Activated CD8-positive, alpha-beta T cell treated with anti-CD3 and anti-CD28 coated beads, Interleukin-2, amount 10 ng/mL, durations not matched to agents 7 days and 5 days (primary cell): ENCODE measurements at regions not wholly inside any gene's neighbourhood (a gene's known extent, or its start where the extent isn't known, plus 50 kb on each side); places are given as distances from the start of the nearest gene placed in this dataset.

Experiments used
- ATAC-seq: fragments of 150-1000 bp; cut with Tn5 transposase; one replicate; pipeline ENCODE4 v1.10.0; 2021; ENCODE audit warnings: moderate library complexity
- CTCF ChIA-PET: fragments of 350-600 bp; sonication (Branson Sonifier 250); formaldehyde crosslinking; loops from one replicate; lab custom pipeline; 2021; ENCODE audit warnings: antibody characterized with exemption; lab: Charles Lee
- POLR2A ChIA-PET: fragments of 350-600 bp; sonication (Branson Sonifier 250); formaldehyde crosslinking; loops from one replicate; lab custom pipeline; 2021; ENCODE audit warnings: antibody characterized with exemption; lab: Charles Lee
- DNase-seq: peaks from one replicate; pipeline ENCODE4 v3.0.0-alpha.2; 2020
- H3K27ac Mint-ChIP-seq: one replicate; pipeline ENCODE4 v1.8.0; 2021; ENCODE audit warnings: mild to moderate bottlenecking, mixed read lengths
- H3K27me3 Mint-ChIP-seq: one replicate; pipeline ENCODE4 v1.8.0; 2021; ENCODE audit warnings: low read depth, mixed read lengths
- H3K36me3 Mint-ChIP-seq: one replicate; pipeline ENCODE4 v1.8.0; 2021; ENCODE audit warnings: low read depth, mixed read lengths
- H3K4me1 Mint-ChIP-seq: one replicate; pipeline ENCODE4 v1.8.0; 2021; ENCODE audit warnings: low read depth, mixed read lengths
- H3K4me3 Mint-ChIP-seq: one replicate; pipeline ENCODE4 v1.8.0; 2021; ENCODE audit warnings: mild to moderate bottlenecking, mixed read lengths
- H3K9me3 Mint-ChIP-seq: one replicate; pipeline ENCODE4 v1.8.0; 2022; ENCODE audit warnings: mixed read lengths; ENCODE audit not compliant: insufficient read depth

DNA sequence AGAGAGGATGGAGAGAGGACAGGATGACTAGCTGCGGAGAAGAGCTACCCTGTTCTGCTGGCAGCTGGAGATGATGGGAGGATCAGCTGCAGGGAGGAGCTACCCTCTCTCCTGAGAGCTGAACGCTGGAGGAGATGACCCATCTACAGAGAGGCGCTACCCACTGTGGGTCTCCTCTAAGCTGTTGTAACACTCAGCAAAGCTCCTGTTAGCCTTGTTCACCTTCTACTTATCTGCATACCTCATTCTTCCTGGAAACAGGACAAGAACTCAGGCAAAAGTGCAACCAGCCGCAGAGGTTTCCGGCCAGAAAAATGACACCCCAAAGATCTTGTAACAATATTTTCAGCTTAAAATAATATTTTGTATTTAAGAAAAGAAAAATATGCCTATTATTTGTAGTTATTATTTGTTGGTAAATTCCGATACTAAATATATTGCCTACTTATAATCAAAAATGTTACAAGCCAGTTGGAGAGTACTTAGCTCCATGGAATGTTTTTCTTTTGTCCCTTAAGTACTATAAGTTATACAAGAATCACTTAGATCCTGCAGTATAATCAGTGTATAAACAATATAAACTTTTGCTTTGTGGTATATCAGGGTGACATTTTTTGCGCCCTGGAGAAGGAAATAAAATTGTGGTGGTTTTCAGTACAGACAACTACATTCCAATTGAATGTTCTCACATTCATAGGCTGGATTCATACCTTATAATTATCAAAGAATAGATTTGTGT is 1188.0 kb upstream of the CADM2 start:
- ATAC-seq (no peak), DNase-seq (no peak)
- Mint-ChIP-seq H3K27ac (no peak overlapping the region), H3K36me3 (no peaks in the 10 kb centered on the region), H3K27me3 (no peaks in the 10 kb centered on the region), H3K4me3 (no peak overlapping the region), H3K4me1 (no peaks in the 10 kb centered on the region), H3K9me3 (peaks cover 10% of the 10 kb centered on the region)
- POLR2A ChIA-PET = no interaction called here
- CTCF ChIA-PET = no interaction called here

DNA sequence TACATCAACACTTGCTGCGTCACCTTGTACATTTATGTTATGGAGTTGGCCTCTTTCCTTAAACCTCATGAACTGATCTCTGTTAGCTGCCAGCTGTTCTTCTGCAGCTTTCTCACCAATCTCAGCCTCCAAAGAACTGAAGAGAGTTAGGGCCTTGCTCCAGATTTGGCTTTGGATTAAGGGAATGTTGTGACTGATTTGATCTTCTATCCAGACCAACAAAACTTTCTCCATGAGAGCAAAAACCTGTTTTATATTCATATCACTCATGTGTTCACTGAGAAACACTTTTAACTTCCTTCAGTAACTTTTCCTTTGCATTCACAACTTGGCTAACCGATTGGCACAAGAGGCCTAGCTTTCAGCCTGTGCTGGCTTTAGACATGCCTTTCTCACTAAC is 1156.0 kb upstream of the CADM2 start:
- ATAC-seq (no peak), DNase-seq (no peak)
- POLR2A ChIA-PET = no interaction called here
- Mint-ChIP-seq H3K4me3 (no peak overlapping the region), H3K36me3 (no peaks in the 10 kb centered on the region), H3K9me3 (peaks cover 3% of the 10 kb centered on the region), H3K27ac (no peak overlapping the region), H3K4me1 (no peaks in the 10 kb centered on the region), H3K27me3 (no peaks in the 10 kb centered on the region)
- CTCF ChIA-PET = no interaction called here

DNA sequence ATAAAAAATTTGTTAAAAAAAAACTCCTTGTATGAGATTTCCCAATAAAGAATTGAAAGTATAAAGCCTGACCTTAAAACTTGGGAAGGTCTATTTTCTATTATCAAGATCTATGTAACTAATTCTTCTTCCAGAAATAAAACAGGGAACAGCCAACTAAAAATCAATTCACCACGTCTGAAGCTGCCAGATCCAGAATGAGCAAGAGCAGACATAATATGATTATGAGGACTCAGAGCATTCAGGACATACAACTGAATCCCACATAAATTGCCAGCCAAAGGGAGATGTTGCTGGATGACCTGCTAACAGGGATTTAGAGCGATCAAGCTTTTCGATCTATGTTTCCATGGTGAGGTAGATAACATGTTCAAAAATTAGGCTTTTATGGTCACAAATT is 1151.3 kb upstream of the CADM2 start:
- POLR2A ChIA-PET = no interaction called here
- ATAC-seq (no peak), DNase-seq (no peak)
- H3K4me3 Mint-ChIP-seq = no peak overlapping the region
- CTCF ChIA-PET = no interaction called here
- H3K4me1 Mint-ChIP-seq = no peaks in the 10 kb centered on the region
- H3K36me3 Mint-ChIP-seq = no peaks in the 10 kb centered on the region
- H3K27me3 Mint-ChIP-seq = no peaks in the 10 kb centered on the region
- no peak overlapping the region for H3K27ac Mint-ChIP-seq
- peaks cover 19% of the 10 kb centered on the region for H3K9me3 Mint-ChIP-seq

DNA sequence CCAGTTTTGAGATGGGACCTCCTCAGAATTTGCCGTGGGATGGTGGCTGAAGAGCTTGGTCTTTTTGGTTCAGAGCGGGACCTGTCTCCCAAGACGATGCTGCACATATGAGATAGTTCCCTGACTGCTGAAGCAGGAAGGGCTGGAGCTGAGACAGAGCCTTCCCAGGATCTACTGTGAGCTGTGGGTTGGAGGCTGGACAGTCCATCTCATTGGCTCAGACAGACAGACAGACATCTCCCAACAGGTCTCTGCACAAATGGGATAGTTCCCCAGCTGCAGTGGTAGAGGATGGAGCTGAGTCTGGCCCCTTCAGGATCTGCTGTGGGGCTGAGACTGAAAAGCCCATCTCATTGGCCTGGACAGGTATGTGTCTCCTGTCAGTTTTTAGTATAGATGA is 1145.6 kb upstream of the CADM2 start:
- no peak for ATAC-seq
- ChIA-PET POLR2A (no interaction called here), CTCF (no interaction called here)
- no peaks in the 10 kb centered on the region for H3K27me3 Mint-ChIP-seq
- H3K9me3 Mint-ChIP-seq = peaks cover 18% of the 10 kb centered on the region
- H3K36me3 Mint-ChIP-seq = no peaks in the 10 kb centered on the region
- DNase-seq = no peak
- no peak overlapping the region for H3K4me3 Mint-ChIP-seq
- no peaks in the 10 kb centered on the region for H3K4me1 Mint-ChIP-seq
- H3K27ac Mint-ChIP-seq = no peak overlapping the region

DNA sequence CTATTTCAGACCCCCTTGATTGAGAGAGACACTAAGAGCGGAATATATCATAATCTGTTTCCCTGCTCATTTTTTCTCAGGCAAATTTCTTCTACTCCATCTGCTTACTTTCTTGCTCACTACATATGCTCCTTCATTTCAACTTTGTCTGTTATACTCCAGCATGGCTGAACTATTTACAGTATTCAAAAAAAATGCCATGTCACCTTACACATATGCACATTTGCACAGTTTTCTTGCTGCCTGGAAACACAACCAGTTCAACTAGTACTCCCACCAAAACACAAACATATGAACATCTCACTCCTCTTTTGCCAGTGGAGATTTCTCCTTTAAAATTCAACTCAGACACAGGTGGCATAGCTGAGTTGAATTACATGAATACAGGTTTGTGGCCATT is 1142.1 kb upstream of the CADM2 start:
- H3K27ac Mint-ChIP-seq = no peak overlapping the region
- no peak for DNase-seq
- no peaks in the 10 kb centered on the region for H3K27me3 Mint-ChIP-seq
- no peaks in the 10 kb centered on the region for H3K4me1 Mint-ChIP-seq
- no peak overlapping the region for H3K4me3 Mint-ChIP-seq
- peaks cover 5% of the 10 kb centered on the region for H3K9me3 Mint-ChIP-seq
- H3K36me3 Mint-ChIP-seq = no peaks in the 10 kb centered on the region
- CTCF ChIA-PET = no interaction called here
- POLR2A ChIA-PET = no interaction called here
- no peak for ATAC-seq

DNA sequence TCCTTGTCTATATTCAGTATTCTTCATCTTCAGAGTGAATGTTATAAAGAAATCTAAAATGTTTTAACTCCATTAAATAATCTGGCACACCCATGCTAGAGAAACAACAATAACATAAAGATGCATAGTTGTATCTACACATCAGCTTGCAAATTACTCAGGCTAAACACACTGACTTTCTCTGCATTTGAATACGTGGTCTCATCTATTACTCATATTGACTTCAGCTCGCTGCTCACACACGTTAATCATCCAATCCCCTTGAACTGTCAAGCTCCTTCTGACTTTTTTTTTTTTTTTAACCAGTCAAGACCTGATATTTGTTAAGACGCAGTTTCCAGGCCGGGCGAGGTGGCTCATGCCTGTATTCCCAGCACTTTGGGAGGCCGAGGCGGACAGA is 1137.3 kb upstream of the CADM2 start:
- ChIA-PET CTCF (no interaction called here), POLR2A (no interaction called here)
- DNase-seq = no peak
- H3K27ac Mint-ChIP-seq = no peak overlapping the region
- no peak overlapping the region for H3K4me3 Mint-ChIP-seq
- H3K4me1 Mint-ChIP-seq = no peaks in the 10 kb centered on the region
- ATAC-seq = no peak
- H3K9me3 Mint-ChIP-seq = peaks cover 5% of the 10 kb centered on the region
- no peaks in the 10 kb centered on the region for H3K27me3 Mint-ChIP-seq
- no peaks in the 10 kb centered on the region for H3K36me3 Mint-ChIP-seq

DNA sequence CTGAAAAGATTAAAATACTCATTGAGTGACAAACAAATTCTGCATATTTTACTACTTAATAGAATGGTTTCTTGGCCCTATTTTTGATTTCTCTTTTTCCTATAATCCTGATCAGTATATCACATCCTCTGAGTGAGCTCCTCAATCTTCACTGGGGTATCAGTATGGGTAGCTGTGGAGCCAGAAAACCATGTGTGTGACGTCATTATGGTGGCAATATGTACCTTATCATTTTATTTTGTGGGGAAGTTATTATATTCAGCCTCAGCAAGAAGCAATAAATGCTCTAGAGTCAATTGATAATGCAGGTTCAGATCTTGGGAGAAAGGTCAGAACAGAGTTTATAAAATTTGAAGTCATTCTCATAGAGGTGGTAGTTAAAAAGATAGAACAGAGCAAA is 1135.7 kb upstream of the CADM2 start:
- DNase-seq (no peak), ATAC-seq (no peak)
- H3K27ac Mint-ChIP-seq = no peak overlapping the region
- H3K36me3 Mint-ChIP-seq = no peaks in the 10 kb centered on the region
- H3K27me3 Mint-ChIP-seq = no peaks in the 10 kb centered on the region
- ChIA-PET CTCF (no interaction called here), POLR2A (no interaction called here)
- H3K4me3 Mint-ChIP-seq = no peak overlapping the region
- peaks cover 5% of the 10 kb centered on the region for H3K9me3 Mint-ChIP-seq
- no peaks in the 10 kb centered on the region for H3K4me1 Mint-ChIP-seq

DNA sequence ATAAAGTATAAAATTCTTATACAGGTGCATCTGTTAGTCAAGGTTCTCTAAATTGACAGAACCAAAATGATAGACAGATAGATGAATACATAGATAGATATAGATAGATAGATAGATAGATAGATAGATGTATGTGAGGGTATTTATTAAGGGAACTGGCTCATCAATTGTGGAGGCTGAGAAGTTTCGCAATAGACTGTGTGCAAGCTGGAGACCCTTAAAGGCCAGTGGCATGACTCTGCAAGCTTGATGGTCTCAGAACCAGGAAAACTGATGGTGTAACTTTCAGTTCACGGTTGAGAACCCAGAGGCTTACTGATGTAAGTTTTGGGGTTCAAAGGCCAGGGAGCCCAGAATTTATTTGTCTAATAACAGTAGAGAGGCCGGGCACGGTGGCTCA is 1123.7 kb upstream of the CADM2 start:
- no peak overlapping the region for H3K4me3 Mint-ChIP-seq
- ChIA-PET POLR2A (no interaction called here), CTCF (no interaction called here)
- no peaks in the 10 kb centered on the region for H3K27me3 Mint-ChIP-seq
- no peak for ATAC-seq
- no peaks in the 10 kb centered on the region for H3K9me3 Mint-ChIP-seq
- no peaks in the 10 kb centered on the region for H3K4me1 Mint-ChIP-seq
- no peak overlapping the region for H3K27ac Mint-ChIP-seq
- no peaks in the 10 kb centered on the region for H3K36me3 Mint-ChIP-seq
- no peak for DNase-seq

DNA sequence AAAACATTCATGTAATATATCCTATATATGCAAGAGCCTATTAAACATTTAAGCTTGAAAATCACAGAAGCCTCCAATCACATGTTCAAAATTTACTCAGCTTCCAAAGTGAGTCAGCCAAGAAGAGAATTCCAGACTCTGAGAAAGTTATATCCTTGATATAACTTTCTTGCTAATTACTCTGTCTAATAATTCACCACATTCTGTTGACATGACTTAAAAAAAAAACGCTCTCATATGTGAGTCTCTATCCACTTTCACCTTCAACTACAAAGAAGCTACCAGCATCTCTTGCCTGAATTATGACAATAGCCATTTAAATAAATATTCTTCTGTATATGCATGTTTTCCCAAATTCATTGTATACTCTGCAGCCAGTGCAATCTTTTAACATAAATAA is 1116.3 kb upstream of the CADM2 start:
- Mint-ChIP-seq H3K27ac (no peak overlapping the region), H3K4me1 (no peaks in the 10 kb centered on the region), H3K27me3 (no peaks in the 10 kb centered on the region), H3K36me3 (no peaks in the 10 kb centered on the region), H3K9me3 (no peaks in the 10 kb centered on the region), H3K4me3 (no peak overlapping the region)
- DNase-seq (no peak), ATAC-seq (no peak)
- ChIA-PET CTCF (no interaction called here), POLR2A (no interaction called here)

DNA sequence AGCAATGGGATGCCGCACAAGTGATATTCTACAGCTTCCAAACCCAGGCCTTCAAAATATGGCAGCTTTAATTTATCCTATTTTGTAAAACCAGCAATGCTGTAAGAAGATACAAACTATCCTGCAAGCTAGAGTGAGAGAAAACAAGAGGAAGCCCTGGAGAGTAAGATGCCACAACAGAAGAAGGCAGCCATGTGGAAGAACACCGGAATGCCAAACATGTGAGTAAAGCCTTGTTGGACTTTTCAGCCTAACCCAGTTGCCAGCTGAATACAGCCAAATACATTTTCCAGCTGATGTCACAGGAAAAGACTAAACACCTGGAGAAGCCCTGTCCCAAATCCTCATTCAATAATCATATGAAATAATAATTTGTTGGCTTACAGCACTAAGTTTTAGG is 1115.1 kb upstream of the CADM2 start:
- ChIA-PET POLR2A (no interaction called here), CTCF (no interaction called here)
- Mint-ChIP-seq H3K4me1 (no peaks in the 10 kb centered on the region), H3K36me3 (no peaks in the 10 kb centered on the region), H3K27me3 (no peaks in the 10 kb centered on the region), H3K27ac (no peak overlapping the region), H3K9me3 (no peaks in the 10 kb centered on the region), H3K4me3 (no peak overlapping the region)
- no peak for DNase-seq
- ATAC-seq = no peak

DNA sequence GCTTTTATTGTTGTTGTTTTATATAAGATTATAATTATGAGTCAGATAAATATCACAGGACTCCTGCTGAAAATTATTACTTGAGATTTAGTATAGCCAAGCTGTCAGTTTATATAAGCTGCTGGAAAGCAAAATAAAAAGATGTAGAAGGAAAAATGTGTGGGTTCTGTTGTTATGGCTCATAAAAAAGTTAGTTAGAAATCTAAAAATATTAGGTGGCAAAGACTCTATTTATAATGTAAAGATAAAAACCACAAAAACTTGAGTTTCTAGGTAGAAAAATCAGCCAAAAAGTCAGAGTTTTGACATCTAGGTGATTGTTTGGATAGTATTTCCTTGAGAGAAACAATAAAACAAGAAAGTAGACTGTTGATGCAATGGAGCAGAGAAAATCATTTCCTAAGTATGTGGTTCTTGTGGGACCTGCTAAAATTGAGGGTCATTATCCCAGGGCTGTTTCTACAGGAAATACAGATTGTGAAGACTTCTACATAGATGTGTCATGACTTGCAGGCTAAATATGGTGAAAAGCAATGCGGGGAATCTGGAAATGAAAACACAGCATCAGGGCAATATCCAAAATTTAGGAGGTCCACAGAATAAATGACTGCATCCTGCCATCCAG is 1109.6 kb upstream of the CADM2 start:
- DNase-seq (no peak), ATAC-seq (no peak)
- Mint-ChIP-seq H3K27ac (no peak overlapping the region), H3K27me3 (no peaks in the 10 kb centered on the region), H3K9me3 (peaks cover 9% of the 10 kb centered on the region), H3K36me3 (no peaks in the 10 kb centered on the region), H3K4me1 (no peaks in the 10 kb centered on the region), H3K4me3 (no peak overlapping the region)
- ChIA-PET CTCF (no interaction called here), POLR2A (no interaction called here)

DNA sequence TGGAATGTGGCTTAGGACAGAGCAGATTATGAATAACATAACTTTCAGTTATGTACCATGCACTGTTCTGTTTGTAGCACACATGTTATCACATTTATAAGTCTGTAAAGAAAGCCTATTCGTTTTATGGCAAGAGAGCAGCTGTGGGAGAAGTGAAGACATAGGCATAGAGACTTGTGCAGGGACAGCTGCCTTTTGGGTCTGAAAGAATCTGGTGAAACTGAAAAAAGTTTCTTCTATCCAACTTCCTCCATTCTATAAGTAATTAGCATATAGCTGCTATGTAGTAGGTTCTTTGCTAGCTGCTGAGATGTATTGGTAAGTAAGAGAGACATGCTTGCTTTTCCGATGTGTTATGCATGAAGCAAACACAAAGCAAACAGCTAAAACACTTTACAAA is 1095.4 kb upstream of the CADM2 start:
- peaks cover 7% of the 10 kb centered on the region for H3K9me3 Mint-ChIP-seq
- ChIA-PET POLR2A (no interaction called here), CTCF (no interaction called here)
- ATAC-seq (no peak), DNase-seq (no peak)
- H3K4me3 Mint-ChIP-seq = no peak overlapping the region
- no peaks in the 10 kb centered on the region for H3K4me1 Mint-ChIP-seq
- H3K27me3 Mint-ChIP-seq = no peaks in the 10 kb centered on the region
- H3K36me3 Mint-ChIP-seq = no peaks in the 10 kb centered on the region
- H3K27ac Mint-ChIP-seq = no peak overlapping the region
